GM11168 (cell line): ENCODE measurements at regions not wholly inside any gene's neighbourhood (a gene's known extent, or its start where the extent isn't known, plus 50 kb on each side); places are given as distances from the start of the nearest gene placed in this dataset.

Experiments used
- in situ Hi-C: fragments of 300-500 bp; cut with MboI; formaldehyde crosslinking; loops from one replicate; pipeline ENCODE4 v1.12.0; 2022; ENCODE audit warnings: low sequenced_read_pairs; ENCODE audit not compliant: unreplicated experiment

- in situ Hi-C loops, result loop anchor here (10.0 to 25.0 kb wide), 2 partner anchors 184 to 377 kb away; partner anchors contain the start of genes GPR31 and RNASET2
Measured at GRCh38 chr6:166778046-166778445, 151.0 kb upstream of the RPS6KA2 start.

DNA sequence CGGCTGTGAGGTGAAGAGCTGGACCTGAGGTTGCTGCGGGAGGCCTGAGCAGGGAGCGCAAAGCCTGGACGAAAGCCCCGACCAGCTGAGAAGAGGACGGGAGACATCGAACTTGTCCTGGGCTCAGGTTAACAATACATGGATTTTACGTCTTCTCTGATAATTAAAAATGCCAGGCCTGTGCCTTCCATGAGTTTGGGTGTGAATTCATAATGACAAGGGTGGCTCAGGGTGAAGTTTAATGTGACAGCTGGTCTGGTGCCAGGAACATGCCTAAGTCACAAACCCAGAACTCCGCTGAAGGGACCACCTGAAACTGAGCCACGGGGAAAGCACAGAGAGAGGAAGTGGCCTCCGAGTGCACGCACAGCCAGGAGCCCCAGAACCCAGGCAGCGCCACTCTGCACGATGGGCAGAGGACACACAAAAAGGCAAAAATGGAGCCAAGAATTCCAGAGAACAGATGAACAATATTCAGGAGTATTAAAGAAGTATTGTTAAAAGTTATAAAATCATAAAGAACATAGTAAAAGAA, 150.1 kb upstream of the RPS6KA2 start:
- in situ Hi-C loops, result loop anchor here (10.0 to 25.0 kb wide), 2 partner anchors 185 to 378 kb away; partner anchors contain the start of genes GPR31 and RNASET2

- in situ Hi-C loops, result loop anchor here (10.0 to 25.0 kb wide), 2 partner anchors 186 to 378 kb away; partner anchors contain the start of genes GPR31 and RNASET2
Measured at GRCh38 chr6:166776571-166776970, 149.5 kb upstream of the RPS6KA2 start.

DNA sequence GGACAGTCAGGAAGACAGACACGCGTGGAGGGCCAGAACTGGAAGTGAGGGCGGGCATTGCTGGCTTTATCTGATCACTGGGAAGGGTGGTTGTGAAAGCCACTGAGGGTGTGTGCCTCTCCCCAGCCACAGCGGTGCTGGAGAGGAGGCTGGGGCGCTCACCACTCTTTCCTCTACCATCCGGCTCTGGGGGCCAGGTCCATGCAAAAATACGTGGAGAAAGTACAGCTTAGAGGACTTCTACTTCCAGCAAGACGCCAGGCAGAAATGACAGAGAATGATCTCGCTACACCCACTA, 148.8 kb upstream of the RPS6KA2 start:
- in situ Hi-C loops, result loop anchor here (10.0 to 25.0 kb wide), 2 partner anchors 186 to 379 kb away; partner anchors contain the start of genes GPR31 and RNASET2

GRCh38 chr6:166775180-166775922, 148.3 kb upstream of the RPS6KA2 start:
- in situ Hi-C loops, result loop anchor here (10.0 to 25.0 kb wide), 2 partner anchors 187 to 379 kb away; partner anchors contain the start of genes GPR31 and RNASET2

DNA sequence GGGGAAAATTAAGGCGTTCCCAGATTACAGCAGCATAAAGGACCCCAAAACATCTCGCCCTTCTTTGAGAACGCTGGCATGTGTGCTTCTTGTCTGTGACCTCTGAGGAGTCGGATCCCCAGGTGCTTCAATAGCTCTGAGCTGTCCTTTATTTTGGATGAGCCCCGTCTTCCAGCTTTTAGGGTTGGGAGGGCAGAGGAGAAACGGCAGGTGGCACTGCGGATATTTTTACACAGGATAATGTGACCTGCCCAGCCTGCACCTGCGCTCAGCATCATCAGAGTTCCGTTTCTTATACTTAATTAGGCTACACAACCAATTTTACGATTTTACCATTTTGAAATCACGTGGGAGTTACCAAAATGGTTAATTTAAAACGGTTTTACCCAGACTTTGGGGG, 147.7 kb upstream of the RPS6KA2 start:
- in situ Hi-C loops, result loop anchor here (10.0 to 25.0 kb wide), 2 partner anchors 188 to 380 kb away; partner anchors contain the start of genes GPR31 and RNASET2

GRCh38 chr6:166774292-166774691, 147.2 kb upstream of the RPS6KA2 start:
- in situ Hi-C loops, result loop anchor here (10.0 kb wide), 1 partner anchor 381 kb away; the partner anchor contains the start of gene GPR31

DNA sequence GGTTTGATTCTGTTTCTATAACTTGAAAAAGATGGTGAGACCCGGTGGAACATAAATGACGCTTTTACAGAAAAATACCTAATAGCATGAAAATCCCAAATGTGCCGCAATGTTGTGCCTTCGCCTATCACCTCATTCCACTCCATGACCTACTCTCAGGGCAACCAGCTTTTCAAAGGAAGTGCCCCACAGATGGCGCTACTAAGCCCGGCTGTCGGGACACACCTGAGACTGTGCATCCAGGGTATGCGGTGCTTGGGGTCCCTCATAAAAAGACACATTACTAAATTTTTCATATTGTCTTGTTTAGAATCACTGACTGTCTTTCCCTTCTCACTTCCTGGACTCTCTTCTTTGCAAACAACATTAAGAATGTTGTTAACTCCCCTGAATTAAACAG, 145.5 kb upstream of the RPS6KA2 start:
- in situ Hi-C loops, result loop anchor here (10.0 kb wide), 1 partner anchor 382 kb away; the partner anchor contains the start of gene GPR31

DNA sequence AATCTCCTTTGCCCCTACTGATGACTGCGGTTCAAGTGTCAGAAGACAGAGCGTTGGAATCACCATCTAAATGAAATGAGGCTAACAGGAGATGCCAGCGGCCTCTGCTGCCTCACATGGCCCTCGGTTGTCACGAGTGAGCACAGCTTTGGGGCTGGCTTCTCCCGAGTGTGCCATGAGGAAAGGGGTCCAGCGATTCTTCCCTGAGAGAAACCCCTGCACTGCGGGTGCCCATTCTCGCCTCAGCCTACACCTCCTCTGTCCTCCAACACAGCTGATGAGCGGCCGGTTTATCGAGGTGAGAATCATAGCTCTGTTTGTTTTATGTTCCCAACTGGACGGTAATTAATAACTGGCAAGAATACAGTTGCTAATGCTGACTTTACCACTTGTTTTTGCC, 144.7 kb upstream of the RPS6KA2 start:
- in situ Hi-C loops, result loop anchor here (10.0 kb wide), 1 partner anchor 383 kb away; the partner anchor contains the start of gene GPR31

GRCh38 chr6:166770216-166771116, 143.4 kb upstream of the RPS6KA2 start:
- in situ Hi-C loops, result loop anchor here (10.0 kb wide), 1 partner anchor 384 kb away; the partner anchor contains the start of gene GPR31

GRCh38 chr6:166769648-166770047, 142.6 kb upstream of the RPS6KA2 start:
- in situ Hi-C loops, result loop anchor here (10.0 kb wide), 1 partner anchor 385 kb away; the partner anchor contains the start of gene GPR31

DNA sequence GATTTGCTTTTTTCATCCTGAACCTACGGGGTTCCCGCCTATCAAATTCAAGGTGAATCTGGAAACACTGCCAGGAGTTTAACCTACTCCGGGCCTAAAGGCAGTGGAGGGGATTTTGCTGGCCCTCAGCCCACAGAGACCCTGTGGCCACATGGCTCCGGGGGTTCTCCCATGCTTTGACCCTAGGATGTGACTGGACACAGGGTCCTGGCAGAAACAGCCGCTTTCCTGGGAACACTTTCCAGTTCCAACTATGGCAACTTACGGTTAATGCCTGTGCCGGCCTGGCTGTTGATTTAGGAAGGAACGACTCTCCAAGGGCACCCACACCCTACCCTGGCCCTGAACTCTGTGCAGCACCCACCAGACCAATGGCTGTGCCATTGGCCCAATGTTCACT, 141.7 kb upstream of the RPS6KA2 start:
- in situ Hi-C loops, result no loop called here

DNA sequence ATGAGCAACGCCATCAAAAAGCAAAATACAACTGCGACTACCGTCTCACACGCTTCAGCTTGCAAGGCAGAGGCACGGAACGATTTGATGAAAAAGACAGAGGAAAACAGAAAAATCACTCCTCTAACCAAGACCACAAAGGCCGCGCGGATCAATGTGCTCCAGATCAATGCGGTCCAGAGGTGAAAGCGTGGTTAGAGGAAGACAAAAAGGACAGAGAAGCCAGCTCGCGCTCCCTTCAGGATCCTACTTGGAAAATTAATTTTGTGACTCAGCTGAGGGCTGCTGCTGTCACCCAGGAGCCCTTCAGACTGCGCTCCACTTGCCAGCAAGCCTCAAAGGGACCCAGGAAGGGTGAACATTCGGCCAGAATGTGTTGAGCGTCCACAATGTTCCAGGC, 140.2 kb upstream of the RPS6KA2 start:
- in situ Hi-C loops, result no loop called here

DNA sequence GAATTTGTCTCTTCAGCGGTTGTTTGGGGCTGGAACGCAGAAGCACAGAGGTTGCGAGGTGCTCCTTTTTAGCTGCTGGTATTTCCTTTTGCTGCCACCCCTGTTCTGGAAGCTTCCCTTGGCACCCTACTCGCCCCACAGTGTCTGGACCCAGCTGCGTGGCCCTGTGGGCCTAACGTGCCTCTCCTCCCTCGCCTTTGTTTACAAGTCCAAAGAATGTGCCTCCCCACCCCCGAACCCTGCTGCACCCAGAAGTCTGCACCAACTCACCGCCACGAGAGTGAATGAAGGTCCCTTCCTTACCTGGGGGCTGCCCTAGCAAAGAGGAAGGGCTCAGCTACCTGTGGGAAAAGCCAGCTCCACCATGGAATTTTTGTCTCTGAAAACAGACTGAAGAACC, 139.7 kb upstream of the RPS6KA2 start:
- in situ Hi-C loops, result no loop called here

- in situ Hi-C loops, result no loop called here
Measured at GRCh38 chr6:166765234-166765541, 138.1 kb upstream of the RPS6KA2 start.

- in situ Hi-C loops, result no loop called here
Measured at GRCh38 chr6:166764473-166765233, 137.6 kb upstream of the RPS6KA2 start.

DNA sequence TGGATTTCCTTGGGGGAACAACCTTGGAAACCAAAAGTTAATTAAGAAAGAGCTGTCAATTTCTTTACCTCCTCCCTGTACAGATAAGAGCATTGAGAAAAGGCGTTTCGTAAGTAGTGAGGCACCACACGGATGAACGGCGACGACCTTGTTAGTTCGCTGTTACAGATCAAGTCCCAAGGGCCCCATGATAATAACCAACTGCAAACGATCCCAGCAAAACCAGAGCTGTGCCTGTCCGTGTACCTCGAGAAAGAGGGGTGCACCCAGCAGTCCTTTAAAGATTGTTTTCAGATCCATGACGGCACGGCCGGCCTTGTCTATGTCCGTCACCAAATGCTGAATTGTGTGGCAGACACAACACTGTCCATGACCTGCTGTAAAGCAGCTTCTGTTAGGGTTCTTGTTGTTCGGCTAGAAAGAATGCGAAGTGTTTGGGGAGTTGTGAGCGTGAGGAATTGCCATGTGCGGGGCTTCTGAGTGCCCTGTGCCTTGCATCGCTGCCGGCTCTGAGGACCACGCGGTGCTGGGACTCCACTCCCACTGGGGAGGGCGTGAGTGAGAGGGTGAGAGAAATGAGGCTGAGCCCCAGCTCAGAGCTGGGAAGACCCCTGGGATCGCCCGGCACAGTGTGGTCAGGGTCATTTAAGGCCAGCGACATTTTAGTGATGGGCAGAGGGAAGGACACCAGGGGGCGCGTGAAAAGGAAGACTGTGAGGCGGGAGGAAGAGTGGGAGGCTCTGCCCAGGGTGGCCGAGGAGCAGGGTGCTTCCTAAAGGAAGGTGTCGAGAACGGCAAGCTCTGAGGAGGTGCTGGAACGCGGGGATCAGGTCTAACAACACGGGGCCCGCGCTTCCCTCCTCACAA, 136.8 kb upstream of the RPS6KA2 start:
- in situ Hi-C loops, result no loop called here

GRCh38 chr6:166761801-166762200, 134.8 kb upstream of the RPS6KA2 start:
- in situ Hi-C loops, result no loop called here

DNA sequence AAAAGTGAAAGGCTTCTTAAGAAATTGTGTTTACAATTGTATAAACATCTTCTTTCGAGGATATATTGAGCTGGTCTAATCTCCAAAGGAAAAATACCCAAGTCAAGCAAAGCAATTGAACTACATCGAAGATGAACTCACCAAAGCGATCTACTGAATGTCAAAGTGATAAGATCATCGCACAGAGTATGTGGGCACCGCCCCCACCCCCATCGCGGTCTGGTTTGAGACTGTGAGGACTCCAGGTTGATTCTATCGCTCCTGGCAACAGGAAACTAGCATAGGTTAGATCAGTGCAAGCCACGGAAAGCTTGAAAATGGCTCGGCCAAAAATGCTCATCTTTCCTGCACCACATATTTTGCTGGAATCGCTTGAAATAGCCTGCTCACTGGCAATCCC, 133.2 kb upstream of the RPS6KA2 start:
- in situ Hi-C loops, result no loop called here
